T-helper 1 cell (primary cell): ENCODE measurements at regions not wholly inside any gene's neighbourhood (a gene's known extent, or its start where the extent isn't known, plus 50 kb on each side); places are given as distances from the start of the nearest gene placed in this dataset.
"Not testable (repeated sequence)": the region's sequence is repeated elsewhere in the genome, so short reads cannot be mapped to it uniquely, and the experiment has no call there.

ENCODE experiments used
- DNase-seq, 5 donors: peaks; one replicate each; pipeline ENCODE4 v3.0.0-alpha.2; 2012 to 2020

- DNase-seq = no peak
Observed at GRCh38 chr2:129467012-129467779, 512.3 kb upstream of the RAB6C start.

- DNase-seq = no peak
Observed at GRCh38 chr2:129467941-129468340, 511.5 kb upstream of the RAB6C start.

DNA sequence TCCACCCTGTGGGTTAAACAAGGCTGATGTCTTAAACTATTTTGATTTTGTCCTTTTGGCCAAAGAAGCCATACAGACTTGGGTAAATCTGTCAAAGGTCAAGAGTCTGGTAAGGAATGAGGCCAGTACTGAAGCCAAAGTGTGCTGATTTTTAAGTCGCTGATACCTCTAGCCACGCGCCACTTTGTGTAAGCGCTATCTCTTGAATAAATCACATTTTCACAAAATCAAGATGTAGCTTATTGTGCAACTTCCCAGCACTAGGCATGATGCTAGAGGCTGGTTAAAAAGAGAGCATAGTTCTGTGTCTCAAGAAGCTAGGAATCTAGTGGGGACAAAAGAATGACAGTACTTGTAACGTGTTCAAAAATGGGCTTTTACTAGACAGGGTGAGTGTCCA lies 510.6 kb upstream of the RAB6C start:
- no peak for DNase-seq

DNA sequence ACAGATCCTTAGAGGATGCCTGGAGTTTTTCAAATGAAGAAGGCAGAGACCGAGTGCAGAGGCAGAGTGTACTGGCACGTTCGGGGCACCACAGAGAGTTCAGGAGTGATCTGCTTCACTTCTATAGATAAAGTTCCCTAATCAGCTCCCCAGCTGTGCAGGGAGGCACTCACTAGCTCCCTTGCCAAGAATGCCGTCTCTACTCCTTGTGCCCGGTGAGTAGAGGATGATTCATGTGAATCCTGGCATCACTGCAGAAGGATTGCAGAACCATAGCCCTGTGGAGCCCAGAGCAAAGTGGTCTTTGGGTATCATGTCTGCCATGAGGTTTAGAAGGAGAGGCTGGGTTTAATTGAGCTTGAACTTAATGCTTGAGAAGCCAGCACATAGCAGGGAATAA lies 510.1 kb upstream of the RAB6C start:
- no peak for DNase-seq

DNA sequence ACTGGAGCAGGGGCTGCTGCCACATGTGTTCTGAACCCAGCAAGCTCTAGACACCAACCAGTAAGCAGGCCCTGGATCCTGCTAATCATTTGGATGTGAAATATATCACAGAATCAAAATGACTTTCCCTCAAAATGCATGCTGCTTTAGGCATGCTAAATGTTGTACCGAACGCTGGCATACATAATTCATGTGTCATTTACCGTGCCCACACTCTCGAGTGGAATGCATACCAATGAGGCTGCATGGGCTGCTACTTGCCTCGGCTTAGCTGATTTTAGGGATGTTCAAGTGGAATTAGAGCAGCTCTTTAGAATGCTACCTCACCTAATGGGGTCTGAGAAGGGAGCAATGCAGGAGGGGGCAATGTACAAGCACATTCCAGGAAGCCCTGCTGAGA lies 509.6 kb upstream of the RAB6C start:
- DNase-seq = no peak

GRCh38 chr2:129478902-129479517 lies 500.5 kb upstream of the RAB6C start:
- DNase-seq = no peak

- no peak for DNase-seq
Observed at GRCh38 chr2:129479892-129480291, 499.6 kb upstream of the RAB6C start.

- no peak for DNase-seq
Observed at GRCh38 chr2:129480790-129481189, 498.7 kb upstream of the RAB6C start.

DNA sequence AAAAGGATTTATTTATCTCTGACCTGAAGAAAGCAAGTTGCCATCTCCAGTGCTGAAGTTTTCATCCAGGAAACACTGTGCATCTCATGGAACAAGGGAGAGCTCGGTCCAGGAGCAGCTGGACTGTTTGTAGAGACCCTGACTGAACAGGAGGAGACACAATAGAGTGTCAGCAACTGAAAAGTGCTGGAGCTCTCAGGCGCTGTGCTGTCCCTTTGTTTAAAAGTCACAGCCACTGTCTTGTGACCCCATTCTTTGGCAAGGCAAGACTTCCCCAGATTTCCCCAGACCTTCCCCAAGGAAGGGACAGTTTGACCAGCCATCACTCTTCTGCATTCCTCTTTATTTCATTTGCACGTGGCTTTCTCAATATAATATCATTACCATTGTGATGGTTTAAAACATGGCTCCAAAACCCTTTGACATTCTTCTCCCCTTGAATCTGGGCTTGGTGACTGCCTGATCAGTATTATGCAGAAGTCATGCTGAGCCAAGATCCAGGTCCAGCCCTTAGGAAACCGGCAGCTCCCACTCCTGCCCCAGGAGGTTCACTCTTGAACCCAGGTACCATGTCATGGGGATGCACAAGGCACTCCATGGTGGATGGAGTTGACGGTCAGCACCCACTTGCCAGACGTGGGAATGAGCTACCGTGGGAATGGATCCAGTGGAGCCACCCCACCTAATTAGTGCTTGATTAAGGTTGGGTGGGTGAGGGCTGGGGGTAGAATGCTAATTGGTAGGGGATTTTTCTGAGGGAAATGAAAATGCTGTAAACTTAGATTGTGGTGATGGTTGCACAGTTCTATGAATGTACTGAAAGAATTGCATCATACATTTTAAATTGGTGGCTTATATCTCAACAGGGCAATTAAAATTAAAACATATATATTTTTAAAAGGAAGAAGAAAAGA lies 497.9 kb upstream of the RAB6C start:
- DNase-seq = no peak

DNA sequence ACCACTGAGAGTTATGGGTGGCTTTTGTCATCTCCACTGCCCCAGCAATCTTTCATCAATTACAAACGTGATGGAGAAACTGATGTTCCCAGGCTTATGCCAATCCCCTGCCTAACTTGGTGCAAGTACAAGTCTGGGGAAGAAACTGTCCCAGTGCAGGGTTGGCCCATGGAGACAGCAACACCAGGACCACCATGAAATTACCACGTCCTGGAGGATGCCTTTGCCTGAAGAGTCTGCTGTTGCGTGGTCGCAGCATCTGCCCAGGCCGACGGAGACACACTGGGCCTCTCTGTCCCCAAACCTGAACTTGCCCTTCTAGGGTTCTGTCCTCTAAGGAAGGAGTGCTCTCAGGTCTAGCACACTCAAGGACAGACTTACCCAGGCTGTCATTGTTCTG lies 496.8 kb upstream of the RAB6C start:
- no peak for DNase-seq

DNA sequence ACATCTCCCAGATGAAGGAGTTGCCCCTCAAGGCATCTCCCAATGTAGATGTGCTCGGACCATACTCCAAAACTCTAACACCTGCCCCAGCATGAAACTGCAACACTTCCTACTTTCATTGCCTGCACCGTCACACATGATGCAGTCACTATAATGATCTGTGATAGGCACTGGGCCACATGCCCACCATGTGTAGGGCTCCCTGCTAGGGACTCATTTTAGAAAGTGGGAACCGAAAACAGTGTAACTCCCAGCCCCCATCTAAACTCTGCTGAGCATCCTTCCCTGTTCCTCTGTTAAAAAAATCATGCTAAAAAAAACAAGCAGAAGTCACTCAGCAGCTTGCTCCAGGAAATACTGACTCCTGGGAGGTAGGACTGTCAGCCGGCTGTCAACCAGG lies 496.1 kb upstream of the RAB6C start:
- DNase-seq = no peak

DNA sequence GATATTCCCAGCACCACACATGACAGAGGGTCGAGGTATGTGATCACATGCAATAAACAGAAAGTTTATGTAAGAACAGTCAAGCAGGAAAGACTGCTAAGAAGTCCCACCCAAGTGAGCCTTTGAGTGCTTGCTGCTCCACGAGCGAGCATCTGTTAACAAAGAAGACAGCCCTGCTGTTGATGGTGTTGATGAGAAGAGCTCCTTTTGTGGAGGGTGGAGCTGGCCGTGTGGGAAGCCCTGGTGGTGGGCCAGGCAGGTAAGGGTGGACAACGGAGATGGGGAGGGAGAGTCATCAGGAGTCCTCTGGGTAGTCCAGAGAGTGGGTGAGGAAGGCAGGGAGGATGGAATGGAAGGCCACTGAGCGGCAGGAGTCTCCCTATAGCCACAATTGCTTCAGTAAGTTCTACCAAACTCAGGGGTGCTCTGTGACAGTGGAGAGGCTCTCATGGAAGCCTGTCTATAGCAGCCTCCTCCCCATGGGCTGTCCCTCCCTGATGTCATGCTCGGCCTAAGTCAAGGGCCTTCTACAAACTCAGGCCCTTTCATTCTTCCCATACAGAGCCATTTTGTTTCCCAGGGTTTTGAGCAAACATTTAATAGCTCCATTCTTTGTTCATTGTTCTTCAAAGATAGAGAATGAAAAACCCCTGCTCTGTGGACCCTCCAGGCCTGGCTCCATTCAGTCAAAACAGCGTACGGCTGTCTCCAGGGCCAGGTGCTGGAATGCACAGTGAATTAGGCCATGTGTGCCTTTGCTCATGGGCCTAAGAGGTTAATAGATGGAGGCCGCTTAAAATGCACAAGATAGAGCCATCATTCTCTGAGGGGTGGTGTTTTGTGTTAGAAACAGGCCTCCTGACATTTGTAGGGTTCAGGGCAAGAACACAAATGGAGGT lies 494.2 kb upstream of the RAB6C start:
- DNase-seq = no peak

DNA sequence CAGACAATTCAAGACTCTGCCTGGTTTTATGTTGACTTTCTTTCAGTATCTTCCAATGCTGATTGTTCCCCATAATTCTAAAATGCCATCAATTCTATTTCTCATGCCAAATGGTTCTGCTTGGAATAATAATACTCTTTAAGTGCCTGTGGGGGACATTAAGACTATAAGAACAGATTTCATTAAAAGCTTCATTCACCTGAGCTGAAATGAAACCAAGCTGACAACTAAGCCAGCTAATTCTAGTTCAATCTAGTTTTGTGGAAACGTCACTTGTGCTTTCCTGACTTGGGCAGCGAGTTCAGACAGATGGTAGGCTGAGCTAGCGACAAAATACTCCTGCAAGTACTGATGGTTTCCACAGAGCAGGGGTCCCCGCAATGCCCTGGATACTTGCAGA lies 491.1 kb upstream of the RAB6C start:
- DNase-seq = no peak

DNA sequence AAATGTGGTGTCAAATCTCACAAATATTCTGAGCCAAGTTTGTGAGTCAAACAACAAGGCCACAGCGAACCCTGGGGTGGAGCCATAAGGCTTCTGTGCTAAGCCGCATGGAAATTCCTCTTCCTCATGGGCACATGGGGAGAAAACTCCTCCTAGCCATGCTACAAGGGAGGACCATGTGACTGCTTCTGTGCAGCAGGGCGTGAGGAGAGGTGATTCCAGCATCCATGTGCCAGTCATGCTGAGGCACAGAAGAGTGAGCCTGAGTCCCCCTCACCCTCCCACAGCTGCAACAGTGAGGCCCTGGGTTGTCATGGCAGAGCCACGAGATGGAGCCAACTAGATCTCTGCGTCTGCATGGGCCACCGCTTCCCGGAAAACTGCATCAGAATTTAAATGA lies 488.8 kb upstream of the RAB6C start:
- DNase-seq = no peak

- no peak for DNase-seq
Observed at GRCh38 chr2:129491308-129491707, 488.2 kb upstream of the RAB6C start.

GRCh38 chr2:129492548-129492947 lies 486.9 kb upstream of the RAB6C start:
- DNase-seq = no peak

- DNase-seq = no peak
Observed at GRCh38 chr2:129499747-129500146, 479.7 kb upstream of the RAB6C start.

GRCh38 chr2:129502781-129503180 lies 476.7 kb upstream of the RAB6C start:
- no peak for DNase-seq

DNA sequence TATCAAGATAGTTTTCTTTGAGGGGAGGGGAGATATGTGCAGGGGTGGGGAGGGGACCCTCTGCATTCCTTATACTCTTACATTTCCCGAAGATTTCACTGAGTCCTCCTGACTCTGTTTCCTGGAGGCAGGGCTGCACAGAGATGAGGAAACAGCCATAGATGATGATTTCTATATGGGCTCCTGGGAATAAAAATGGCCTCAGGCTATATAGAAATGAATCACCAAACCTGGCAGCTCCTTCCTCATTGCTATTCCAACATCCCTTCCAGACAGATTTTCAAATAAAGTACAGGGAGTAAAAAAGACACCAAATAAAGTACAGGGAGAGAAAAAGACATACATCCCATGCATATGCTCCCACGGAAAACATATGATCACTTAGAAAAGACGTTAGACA lies 474.8 kb upstream of the RAB6C start:
- DNase-seq = no peak

DNA sequence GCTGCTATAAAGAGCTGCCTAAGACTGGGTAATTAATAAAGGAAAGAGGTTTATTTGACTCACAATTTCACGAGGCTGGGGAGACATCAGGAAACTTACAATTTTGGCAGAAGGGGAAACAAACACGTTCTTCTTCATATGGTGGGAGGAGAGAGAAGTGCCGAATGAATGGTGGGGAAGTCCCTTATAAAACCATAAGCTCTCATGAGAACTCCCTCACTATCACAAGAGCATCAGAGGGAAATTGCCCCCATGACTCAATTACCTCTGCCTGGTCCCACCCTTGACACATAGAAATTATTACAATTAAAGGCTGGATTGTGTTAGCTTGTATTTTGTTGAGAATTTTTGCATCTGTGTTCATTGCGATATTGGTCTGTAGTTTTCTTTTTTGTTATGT lies 460.5 kb upstream of the RAB6C start:
- no peak for DNase-seq

DNA sequence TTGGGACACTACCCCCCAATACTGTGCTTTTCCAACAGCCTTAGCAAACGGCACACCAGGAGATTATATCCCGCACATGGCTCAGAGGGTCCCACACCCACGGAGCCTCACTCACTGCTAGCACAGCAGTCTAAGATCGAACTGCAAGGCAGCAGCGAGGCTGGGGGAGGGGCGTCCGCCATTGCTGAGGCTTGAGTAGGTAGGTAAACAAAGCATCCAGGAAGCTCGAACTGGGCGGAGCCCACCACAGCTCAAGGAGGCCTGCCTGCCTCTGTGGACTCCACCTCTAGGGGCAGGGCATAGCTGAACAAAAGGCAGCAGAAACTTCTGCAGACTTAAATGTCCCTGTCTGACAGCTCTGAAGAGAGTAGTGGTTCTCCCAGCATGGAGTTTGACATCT lies 447.3 kb upstream of the RAB6C start:
- DNase-seq = not testable (repeated sequence)

- DNase-seq = no peak
Observed at GRCh38 chr2:129548880-129549279, 430.6 kb upstream of the RAB6C start.

- DNase-seq = no peak
Observed at GRCh38 chr2:129550536-129550935, 428.9 kb upstream of the RAB6C start.
